CD4-positive, alpha-beta T cell treated with Interleukin-6 at 100 ng/mL for 8 hours (primary cell): ENCODE measurements at regions not wholly inside any gene's neighbourhood (a gene's known extent, or its start where the extent isn't known, plus 50 kb on each side); places are given as distances from the start of the nearest gene placed in this dataset.
"Not testable (repeated sequence)": the region's sequence is repeated elsewhere in the genome, so short reads cannot be mapped to it uniquely, and the experiment has no call there.

Experiments used
- DNase-seq: peaks from one replicate; pipeline ENCODE4 v3.0.0-alpha.2; 2020; ENCODE audit warnings: mixed read lengths, low spot score

DNA sequence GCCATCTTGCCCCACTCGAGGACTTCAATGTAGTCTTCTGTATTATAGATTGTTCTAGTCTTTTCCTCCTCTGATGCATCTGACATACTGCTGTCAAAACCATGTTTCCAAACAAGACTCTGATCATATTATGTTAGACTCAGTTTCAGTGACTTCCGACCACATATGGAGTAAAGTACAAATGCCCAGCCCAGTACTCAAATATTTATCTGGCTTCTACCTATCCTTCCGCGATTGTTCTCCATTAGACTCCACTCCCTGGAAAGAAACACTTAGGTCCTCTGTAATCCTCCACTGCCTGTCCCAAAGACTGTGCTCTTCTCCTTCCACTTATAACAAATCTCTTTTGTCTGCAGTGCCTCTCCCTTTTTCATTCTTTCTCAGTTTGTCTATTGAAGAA is 439.5 kb downstream of the EFNB2 start:
- no peak for DNase-seq

DNA sequence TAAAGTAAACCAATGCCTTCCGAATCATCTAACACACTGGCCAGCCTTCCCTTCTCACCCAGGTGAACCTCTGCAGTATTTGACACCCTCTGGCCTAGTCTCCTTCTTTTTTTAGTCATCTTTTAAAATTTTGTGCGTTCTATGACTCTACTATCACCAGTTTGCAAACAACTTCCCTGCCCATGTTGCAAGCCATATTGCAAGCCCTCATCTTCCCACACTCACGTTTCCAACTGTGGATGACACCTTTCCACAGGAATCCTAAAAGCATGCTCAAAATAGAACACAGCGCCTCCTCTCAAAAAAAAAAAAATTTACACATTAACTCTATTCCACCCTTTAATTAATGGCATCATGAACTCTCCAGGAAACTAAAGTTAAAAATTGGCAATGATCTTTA is 440.1 kb downstream of the EFNB2 start:
- DNase-seq, result no peak

DNA sequence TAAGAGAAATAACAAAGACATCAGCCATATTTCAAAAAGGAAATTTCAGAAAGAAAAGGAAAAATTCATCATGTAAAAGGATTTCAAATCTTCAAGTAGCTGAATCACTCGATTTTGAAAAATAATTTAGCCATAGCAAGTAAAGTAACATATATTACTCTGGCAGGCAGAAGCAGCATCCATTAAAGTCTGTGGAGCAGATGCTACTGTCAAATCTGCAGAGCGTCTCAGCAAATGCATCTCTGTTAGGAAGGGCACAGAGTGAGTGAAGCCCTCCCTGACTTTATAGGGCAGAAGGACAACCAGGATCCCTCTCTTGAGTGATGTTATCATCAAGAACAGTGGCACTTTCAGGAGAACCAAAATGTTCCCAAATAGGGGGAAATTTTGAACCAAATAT is 445.5 kb downstream of the EFNB2 start:
- DNase-seq, result no peak

DNA sequence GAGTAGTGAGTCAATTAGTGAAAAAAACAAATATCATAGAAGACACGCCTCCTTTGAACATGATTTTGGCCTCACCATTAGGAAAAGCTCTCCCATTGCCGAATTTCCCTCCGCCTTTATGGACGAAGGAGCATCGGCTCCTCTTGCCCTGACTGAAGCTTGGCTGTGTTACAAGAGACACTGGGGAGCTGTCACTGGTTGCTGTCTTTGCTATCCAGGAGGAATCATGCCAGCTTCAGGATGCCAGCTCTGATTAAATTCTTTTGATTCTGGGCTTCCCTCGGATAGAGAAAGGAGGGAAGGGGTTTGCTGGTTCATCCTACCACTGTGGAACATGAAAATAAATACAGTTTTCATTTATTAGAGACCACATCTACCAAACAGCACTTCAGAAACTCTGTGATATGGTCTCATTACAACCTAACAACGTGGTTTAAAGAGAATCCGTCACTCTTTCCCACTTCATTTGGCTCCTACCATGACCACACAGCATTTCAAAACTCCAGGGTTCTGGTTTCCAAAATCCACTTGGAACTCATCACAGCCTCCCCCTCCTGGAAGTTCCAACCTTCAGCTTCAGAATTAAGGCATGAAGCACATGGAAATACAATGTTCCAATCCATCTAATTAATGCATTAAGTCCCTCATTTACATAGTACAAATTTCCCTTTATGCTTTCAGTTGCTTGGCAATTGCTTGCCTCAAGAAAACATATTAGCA is 446.0 kb downstream of the EFNB2 start:
- DNase-seq, result no peak

DNA sequence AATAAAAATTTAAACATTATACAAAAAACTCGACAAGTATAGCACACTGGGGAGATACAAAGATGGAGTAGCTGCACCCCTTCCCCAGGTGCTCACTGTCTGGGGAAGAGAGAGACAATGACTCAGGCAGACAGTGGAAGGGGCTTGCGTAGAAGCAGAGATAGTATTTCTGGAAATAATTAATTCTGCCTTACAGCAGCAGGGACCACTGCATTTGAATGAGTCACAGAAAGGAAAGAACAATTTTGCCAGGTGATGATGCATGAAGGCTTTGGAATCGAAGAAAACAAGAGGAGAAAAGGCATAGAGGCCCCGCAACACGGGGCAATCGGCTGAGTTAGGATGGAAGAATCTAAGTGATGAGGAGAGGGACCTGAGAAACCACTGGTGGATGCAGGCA is 447.4 kb downstream of the EFNB2 start:
- DNase-seq, result no peak

DNA sequence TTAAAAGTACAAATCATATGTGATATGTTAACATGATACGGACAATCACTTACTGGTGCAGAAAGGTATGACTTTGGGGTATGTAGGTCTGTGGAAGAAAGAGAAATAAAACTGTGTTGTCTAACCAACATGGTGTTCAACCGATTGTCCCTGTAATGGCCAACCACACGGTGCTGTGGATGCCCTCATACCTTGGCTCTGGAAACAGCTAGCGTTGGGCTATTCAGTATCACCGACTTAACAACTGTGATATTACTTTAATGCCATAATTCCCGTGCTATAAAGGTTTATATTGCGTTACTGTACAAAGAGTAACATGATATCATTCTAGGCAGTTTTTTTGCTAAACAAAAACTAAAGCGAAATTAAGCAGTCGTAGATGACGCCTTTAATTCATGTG is 448.3 kb downstream of the EFNB2 start:
- no peak for DNase-seq

DNA sequence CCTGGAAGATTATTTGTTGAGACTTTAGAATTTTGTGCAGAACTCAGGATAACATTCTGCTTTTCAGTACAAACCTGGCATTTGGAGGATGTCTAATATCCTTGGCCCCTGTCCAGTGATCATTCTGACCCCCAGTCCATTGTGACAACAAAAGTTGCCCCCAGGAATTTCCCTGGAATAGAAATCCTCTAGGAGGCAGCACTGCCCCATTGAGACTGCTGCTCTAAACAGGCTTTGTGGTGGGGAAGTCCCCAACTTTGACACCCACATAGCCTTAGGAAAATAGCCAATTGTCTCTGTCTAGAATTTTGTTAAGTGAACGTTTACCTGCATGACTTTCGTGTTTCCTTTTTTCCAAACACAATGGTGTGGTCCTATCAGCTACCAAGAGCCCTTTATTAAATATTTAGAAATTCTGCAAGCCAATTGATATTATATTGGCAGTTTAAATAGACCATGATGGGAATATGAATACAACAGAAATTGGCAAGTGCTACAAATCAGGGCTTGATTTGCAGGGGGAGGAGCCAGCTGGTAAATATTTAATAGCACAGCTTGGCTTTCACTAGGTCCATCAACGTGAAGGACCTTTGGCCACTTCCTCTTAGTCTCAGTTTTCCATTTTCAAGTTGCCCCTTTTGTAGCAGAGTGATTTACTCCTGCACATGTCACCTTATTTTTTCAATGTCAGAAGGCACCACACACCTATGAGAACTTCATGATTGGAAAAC is 451.7 kb downstream of the EFNB2 start:
- no peak for DNase-seq

DNA sequence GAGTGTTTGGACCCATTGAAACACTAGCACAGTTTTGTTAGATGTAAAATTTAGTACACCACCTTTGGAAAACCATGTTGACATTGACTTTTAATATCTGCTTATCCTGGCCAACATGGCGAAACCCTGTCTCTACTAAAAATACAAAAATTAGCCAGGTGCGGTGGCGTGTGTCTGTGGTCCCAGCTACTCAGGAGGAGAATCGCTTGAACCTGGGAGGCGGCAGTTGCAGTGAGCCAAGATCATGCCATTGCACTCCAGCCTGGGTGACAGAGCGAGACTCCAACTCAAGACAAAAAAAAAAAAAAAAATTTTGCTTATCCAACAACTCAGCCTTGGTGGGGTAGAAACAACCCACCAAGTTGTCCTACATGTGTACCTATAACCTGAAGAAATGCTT is 454.2 kb downstream of the EFNB2 start:
- not testable (repeated sequence) for DNase-seq

DNA sequence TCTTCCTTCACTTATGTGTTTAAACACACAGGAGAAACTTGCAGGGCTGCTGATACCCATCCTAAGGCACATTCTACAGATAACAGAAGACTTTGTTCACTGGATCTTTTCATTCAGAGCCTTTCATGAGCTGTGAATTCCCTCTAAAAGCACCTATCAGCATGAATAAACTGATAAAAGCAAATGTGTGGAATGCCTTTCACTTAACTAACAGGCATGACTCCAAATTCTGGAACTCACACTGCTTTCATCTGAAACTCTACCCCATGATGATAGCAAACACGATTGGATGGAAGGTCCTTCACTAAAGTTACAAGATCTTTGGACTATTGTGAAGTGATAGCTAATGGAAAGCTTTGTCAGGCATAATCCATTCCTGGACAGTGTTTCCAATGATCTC is 457.3 kb downstream of the EFNB2 start:
- no peak for DNase-seq

DNA sequence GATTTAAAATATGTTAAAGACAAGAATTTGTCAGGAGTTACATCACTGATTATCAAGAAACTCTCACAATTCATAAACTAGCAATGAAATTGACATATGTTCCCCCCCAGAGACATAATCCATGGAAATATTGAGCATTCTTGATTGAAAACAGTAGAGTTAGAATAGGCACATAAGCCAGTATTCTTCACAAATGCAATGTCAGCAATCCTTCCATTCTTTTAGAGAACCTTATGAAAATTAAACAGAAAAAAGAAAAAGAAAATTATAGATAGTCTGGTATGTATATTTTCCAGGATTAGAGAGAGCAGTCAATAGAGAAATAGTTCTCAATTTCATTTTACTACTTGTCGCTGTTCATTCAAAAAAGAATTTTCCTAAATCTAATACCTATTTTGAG is 458.4 kb downstream of the EFNB2 start:
- DNase-seq, result no peak

DNA sequence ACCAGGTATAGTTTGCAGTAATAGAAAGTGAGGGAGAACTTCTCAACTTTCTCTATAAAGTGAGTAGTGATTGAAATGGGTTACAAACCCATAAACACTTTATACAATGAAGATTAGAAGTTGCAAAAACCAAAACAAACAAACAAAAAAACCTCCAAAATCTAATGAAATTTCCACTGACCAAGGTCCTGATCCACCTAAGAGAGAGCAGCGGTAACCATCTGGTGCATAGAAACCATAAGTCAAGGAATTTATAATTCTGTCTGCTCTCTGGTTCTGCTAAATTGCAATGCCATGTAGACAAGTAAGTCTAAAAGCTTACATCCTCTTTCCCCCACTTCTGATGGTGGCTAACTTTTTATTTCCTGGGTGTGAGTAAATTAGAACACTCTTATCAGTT is 463.4 kb downstream of the EFNB2 start:
- no peak for DNase-seq

DNA sequence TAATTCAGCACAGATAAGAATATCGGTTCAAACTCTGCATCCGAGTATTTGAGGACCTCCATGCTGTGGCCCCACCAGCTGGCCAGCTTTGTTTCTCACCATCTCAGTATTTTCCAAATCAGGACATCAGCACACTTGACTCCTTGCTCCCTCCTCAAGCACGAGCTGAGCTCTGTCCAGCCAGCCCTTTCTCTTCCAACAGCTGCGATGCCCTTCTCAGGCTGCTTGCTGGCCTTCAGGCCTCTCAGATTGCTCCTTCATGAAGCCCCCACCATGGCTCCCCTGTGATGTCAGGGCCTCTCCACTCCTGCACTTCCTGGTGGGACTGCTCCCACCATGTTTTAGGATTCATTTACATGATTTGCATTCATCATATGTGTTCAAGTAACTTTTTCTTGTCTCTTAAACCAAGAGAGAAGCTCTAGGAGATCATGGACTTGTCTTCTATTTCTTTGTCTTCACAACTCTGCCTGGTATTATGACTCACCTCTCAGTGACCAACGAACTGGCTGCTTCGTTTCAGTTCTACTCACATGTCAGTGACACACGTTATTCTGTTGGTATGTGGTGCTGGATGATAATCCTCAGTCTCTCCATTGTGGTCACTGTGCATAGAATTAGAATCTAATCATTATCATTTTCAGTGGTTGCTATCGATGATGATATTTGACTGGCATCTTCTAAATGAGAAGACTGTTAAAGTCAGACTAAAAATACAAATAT is 471.7 kb downstream of the EFNB2 start:
- DNase-seq, result no peak

DNA sequence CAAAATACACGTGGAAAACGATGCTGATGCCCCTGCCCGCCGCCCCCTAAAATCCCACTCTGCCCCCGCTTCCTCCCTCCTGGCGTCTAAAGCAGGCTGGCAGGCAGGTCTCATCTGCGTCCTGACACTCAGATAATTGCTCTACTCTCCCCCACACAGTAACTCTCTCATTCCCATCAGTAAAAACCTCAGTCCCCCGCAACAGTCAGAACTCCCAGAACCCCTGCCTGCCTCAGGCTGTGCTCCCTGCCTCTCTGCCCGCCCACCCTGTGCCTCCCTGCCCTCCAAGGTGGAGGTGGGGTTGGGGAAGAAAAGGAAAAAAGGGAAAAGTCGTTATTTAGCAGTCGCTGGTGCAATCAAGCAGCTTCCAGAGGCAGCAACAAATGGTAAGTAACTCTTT is 473.7 kb downstream of the EFNB2 start:
- no peak for DNase-seq

DNA sequence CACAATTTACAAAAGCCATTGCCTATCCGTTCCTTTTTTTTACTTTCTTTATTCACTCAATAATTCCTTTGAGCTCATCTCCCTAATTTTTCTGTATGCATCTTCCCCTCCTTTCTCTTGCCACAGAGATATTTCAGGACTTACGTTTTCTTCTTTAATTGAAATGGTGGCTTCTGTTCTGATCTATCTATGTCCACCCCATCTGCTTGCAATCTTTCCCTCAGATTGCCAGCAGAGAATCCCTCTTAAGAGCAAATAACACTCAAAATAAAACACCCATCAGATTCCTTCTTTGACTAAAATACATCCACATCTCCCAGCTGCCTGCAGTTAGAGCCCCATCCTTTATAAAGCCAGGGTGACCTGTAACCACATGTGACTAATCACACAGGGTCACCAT is 478.6 kb downstream of the EFNB2 start:
- no peak for DNase-seq

DNA sequence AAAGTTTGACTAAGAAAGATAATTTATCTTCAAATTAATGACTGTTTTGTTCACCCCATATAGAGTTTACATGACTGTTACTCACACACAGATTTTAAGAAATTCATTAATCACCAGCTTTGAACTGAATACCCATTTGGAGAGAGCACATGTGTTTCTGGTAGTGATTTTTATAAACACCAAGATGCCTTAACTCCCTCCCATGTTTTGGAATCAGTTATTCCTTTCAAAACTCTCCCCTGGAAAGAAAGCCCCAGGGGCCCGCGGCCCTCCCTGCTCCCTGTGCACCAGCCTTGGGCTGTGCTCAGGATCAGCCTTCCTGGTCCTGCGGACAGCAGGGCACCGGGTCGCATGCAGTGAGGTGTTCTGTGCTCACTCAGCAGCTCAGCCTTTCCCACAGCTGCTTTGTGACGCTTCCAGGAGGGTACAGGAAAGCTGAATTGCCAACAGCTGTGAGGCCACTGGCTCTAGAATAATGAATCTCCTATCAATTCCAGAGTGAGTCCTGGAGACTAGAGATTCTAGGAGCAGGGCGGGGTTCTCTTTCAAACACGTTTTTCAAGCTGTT is 483.2 kb downstream of the EFNB2 start:
- DNase-seq, result no peak

DNA sequence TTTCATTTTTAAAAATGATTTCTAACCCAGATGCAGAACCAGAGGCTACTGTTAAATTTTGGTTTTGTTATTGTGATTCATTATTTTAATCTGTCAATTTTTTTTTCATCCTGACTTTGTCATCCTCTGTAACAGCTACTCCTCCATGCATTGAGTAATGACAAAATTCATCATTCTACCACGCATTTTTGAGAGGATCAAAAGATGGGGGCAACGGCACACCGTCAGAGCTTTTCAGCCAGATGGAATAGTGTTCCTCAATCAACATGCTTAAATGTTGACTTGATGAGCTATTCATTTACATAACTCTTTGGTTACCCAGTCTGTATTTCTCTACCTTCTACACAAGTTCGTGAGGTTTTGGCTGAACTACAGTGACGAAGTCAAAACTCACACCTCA is 486.3 kb downstream of the EFNB2 start:
- no peak for DNase-seq

DNA sequence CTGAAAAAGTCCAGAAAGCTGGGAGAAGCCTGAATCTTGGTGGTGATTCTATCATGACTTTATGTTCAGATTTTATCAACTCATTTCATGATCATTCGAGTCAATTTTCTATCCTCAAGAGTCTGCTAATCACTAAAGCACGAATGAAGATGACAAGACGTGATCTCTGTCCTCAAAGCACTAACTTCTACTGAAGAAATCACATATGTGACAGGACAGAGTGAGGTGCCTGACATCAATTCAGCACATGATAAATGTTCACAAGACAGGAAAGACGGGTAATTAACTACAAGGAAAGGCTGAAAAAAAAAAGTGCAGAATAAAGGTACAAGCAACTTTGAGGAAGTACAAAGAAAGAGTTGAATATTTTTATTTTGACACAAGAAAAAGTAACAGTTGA is 487.1 kb downstream of the EFNB2 start:
- DNase-seq, result no peak

DNA sequence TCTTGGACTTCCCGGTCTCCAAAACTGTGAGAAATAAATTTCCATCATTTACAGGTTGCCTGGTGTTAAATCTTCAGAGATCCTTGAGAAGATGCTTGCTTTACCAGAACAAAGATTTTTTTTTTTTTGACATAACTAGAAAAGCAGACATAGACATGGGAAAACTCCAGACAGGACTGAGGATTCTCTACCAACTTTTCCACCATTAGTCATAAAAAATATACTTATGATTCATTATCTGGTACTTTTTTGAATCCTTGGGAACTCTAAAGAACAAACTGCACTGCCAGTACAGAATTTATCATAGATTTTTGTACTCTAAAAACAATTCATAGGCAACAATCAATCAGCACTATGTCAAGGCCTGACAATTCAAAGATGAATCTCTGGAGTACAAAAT is 487.6 kb downstream of the EFNB2 start:
- DNase-seq, result no peak

DNA sequence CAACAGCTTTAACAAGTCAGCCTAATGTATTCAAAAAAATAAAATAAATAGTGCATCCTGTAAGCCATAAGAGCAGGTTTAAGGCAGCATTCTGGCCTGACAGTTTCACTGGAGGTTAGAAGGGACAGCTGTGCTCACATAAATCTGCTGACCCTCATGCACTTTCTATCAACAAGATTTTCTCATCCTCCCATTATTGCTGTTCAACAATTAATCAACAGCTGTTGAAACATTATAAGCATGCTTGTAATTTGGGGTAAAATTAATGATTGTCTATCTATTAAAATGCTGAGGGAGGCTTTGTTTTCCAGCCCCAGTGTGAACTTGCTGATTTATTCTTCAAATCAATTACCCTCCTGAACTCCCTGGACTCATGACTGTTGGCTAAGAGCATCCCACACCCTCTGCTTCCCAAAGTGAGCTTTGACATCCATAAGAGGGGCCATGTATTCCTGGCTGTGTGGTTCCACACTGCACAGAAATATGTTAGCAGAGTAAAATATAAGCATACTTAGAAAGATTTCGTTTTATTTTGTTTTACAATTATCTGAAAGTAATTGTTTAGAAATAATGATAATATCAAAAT is 492.4 kb downstream of the EFNB2 start:
- no peak for DNase-seq

DNA sequence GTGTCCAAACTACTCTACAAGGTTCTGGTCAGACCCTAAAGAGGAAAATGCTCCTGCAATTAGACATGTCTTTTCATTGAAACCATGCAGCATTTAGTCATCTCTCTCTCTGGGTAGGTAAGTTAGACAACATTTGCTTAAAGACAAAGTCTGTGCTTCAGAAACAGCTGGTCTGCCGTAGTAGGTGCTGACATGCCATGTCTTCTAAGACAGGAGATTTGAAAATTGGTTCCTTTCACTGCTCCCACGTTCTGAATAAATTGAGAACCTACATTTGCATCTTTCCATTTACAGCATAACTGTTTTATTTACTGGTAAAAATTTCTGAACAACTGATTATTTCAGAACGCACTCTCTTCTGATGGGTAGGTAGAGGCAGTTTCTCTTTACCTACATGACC is 494.0 kb downstream of the EFNB2 start:
- DNase-seq, result no peak

DNA sequence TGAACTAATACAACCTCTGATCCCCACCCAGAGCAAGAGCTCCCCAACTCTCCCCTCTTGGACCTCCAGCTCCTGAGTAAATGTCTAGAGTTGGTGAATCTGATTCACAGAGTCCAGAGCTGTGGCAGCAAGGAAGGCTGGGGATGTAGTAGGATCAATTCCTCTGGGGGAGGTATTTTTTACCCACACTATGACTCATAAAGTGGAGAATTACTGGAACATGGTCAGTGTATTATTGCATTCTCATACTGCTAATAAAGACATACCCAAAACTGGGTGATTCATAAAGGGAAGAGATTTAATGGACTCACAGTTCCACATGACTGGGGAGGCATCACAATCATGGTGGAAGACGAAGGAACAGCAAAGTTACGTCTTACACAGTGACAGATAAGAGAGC is 496.7 kb downstream of the EFNB2 start:
- DNase-seq, result no peak

DNA sequence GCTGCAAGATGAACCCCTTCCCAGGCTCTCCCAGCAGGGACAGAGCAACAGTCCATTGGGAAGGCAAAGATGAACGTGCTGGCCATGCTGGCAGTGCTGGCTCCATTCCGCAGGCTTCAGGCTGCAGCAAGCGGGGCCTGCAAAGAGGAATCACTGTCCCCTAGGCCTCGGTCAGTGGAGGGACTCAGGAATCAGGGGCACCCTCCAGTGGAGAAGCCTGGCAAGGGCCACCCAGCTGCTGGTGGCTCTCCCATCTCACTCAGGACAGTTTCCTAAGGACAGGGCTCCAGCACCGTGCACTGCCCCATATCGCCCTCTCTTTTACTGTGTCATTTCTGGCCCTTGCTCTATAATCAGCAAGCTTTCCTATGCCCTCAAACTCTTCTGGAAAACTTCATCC is 498.6 kb downstream of the EFNB2 start:
- DNase-seq, result no peak

DNA sequence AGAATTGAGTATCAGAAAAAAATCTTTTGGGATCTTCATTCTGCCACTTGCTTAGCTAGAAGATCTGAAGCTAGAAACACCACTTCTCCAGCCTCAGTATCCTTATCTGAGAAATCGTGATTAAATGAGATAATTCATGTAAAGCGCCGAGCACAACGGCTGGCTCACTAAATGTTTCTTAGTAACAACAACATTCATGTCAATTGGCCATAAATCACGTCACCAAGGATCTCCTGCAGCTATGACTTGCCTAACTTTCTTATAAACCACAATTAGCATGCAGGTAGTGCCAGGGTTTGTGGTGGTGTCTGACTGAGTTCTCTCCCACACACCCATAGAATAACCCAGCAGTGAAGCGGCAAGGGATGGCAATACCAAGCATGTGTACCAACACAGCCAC is 501.3 kb downstream of the EFNB2 start:
- DNase-seq, result no peak
